GM08714 (cell line): ENCODE measurements at regions not wholly inside any gene's neighbourhood (a gene's known extent, or its start where the extent isn't known, plus 50 kb on each side); places are given as distances from the start of the nearest gene placed in this dataset.
A peak's percentile ranks its signal among the peaks of the same experiment; 100 is the strongest.

Experiments used
- H3K4me3 ChIP-seq: fragments of 200-500 bp; sonication (Bioruptor generic); 2 replicates; pipeline ENCODE4 v1.5.1; 2014; ENCODE audit warnings: mild to moderate bottlenecking, low read length, inconsistent platforms
- ZNF274 ChIP-seq: IDR thresholded peaks from 2 replicates; pipeline ENCODE4 v1.6.1; 2012; ENCODE audit warnings: mild to moderate bottlenecking, low read depth, low read length

DNA sequence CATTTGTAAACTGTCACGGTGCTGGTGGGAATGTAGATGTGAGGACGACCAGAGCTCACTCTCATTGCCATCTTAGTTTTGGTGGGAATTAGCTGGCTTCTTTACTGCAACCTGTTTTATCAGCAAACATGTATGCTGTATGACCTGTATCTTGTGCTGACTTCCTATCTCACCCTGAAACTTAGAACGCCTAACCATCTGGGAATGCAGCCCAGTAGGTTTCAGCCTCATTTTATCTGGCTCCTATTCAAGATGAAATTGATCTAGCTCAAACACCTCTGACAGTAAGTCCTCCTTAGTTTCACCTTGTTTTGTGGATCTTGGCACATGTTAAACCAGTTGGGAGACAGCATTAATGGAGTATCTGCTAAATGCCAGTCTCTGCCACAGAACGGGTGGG, 174.6 kb downstream of the HLX start:
- no peak for TF ChIP-seq ZNF274

DNA sequence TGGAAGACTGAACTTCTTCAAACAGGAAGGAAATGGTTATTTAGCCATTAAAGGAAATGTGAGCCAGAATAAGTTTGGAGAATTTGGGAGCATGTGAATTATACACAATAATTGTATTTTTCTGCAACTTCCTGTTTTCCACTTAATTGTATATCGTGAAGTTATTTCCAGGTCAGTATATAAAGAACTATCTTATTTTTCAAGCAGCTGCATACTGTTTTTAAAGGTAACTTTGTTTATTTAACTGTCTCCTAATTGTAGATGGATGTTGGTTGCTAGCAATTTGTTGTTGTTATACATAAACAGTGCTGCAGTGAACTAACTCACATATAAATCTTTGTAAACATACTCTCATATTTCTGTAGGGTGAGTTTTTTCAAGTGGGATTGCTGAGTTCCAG, 180.3 kb downstream of the HLX start:
- no peak for TF ChIP-seq ZNF274
- H3K4me3 ChIP-seq = no peak overlapping the region

More for the DNA sequence above, 174.6 kb downstream of the HLX start:
- H3K4me3 ChIP-seq = no peak overlapping the region

DNA sequence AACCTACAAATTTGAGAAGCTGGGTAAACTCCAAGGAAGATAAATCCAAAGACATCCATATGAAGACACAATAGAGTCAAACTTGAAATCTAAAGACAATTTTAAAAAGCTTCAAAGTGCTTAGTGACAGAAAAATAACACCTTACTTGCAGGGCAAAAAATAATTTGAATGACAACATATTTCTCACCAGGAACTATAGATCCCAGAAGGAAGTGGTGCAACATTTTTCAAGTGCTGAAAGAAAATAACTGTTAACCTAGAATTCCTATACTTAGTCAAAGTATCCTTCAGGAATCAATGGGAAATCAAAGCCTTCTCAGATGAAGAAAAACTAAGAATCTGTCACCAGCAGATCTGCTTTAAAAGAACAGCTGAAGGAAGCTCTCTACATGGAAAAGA, 184.4 kb downstream of the HLX start:
- no peak for TF ChIP-seq ZNF274
- no peak overlapping the region for H3K4me3 ChIP-seq

DNA sequence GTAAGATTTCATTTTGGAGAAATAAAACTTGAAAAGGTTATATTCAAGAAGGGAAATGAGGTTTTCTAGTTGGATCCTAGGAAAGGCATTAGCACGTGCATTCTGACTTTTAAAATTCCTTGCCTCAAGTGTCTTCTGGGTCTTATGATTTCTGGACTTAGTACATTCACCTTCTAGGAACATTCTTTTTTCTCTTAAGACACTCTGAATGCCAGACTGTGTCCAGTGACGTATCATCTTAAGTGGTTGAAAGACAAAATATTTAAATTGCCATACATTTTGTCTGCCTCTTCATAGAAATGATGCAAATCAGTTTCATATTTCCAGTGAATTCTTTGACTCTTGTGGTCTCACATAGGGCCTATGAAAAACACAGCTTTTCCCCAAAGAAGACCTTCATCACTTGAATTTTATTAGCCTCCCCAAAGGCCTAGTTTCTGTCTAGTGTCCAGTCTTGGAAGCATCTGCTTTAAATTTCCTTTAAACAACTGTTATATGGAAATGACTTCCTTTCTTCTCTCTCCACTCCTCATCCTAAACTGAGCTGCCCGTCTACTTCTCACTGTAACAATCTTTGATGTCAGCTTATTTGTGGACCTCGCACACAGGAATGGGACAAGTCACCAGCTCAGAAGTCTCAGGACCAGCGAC, 187.2 kb downstream of the HLX start:
- no peak for TF ChIP-seq ZNF274
- H3K4me3 ChIP-seq = no peak overlapping the region

DNA sequence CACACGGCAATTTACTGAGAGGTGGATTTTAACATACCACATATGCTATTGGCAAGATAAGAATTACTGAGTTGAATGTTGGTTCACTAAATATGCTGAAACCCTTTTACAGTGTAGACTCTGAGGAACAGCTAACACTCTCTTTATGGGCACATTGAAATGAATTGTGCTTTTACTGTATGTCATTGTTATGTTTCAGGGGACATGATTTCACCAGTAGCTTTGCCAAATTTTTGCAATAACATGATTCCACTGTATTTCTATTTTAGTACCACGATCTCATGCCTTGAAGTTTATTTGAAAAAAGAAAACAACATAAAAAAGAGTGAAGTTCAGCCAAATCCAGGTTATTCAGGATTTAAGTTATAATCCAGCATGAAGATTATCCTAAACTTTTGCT, 188.5 kb downstream of the HLX start:
- H3K4me3 ChIP-seq = no peak overlapping the region
- TF ChIP-seq ZNF274 = no peak

DNA sequence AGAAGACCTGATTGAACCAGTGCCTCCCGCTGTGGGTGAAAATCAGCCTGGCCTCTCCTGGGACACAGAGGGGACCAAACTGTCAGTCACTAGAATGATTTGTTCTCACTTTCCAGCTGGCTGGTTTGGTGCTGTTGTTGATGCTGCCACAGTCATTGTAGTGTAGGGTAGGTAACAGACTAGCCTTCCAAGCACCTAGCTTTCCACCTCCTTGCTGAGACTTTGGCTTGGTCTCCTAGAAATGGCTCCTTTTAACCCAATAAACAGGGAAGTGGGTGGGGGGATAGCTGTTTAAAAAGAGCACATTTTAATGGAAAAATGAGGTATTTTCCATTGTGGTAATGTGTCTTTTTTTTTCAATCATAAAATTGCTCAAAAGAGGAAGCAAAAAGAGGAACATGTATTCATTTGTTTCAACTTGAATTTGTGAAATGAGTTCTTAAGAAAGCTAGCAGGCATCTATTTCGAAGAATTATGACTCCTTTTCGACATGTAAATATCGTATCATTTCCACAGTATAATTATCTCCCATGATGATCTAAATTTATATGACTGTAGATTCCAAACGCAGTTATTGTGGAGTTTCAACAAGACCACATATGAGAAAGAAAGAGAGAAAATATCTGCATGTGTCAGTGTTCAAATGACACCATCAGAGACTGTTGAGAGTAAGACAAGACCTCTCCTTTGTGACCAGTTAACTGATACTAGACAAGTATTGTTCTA, 190.1 kb downstream of the HLX start:
- TF ChIP-seq ZNF274 = no peak

DNA sequence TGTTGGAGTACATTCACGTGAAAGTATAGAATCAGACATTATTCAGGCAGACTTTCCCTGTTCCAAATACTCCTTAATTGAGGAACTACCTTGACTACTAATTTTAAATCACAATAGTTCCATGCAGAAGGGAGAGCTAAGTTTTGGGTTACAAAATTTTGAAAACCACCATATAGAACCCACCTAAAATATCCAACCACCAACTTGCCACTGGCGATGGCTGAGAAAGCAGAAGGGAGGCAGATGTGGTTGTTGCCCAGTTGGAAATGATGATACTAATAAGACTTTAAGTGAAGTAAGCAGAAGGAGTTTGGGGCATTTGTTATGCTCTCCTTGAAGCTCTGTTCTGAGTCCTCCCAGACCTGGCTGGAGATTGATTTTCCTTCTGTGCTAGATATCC, 190.7 kb downstream of the HLX start:
- peak overlapping the region; percentile 8; the same call in 1 of the 2 replicates for H3K4me3 ChIP-seq
- no peak for TF ChIP-seq ZNF274

More for the DNA sequence above, 190.1 kb downstream of the HLX start:
- H3K4me3 ChIP-seq = 0 out of 2 replicates have a peak overlapping the region, but pooled peaks have one; percentile 2

DNA sequence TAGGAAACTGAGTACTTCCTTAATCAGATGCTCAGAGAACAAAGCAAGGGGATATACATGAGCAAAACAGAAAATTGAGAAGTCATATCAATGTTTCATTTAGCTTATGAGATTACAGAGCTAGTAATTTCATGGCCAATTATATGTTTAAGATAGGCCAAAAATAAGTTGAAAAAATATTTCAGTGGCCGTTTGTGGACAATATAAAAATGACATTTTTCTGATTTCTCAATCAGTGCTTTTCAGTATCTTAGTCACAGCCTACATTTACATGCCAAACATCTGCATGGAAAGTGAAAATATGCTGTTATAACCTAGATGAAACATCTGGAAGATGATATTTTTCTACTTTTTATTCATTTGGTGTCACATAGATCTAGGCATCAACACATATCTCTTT, 192.5 kb downstream of the HLX start:
- H3K4me3 ChIP-seq = no peak overlapping the region
- no peak for TF ChIP-seq ZNF274

DNA sequence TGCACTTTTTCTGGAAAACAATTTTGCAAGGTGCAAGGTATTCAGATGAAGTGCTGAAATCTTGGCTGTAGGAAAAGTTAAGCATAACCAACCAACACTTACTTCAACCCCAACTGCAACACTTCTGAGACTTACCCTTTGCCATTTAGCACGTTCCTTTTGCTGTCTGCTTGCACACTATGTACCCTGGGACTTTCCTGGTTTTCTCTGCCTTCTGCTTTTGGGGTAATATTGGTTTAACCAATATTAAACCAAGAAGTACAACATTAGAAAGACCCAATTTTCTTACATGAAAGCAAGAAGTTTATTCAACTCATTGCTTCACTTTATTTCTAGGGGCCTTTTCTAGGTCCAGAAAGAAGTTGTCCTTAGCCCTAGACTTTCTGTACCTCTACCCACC, 193.0 kb downstream of the HLX start:
- no peak overlapping the region for H3K4me3 ChIP-seq
- TF ChIP-seq ZNF274 = no peak

DNA sequence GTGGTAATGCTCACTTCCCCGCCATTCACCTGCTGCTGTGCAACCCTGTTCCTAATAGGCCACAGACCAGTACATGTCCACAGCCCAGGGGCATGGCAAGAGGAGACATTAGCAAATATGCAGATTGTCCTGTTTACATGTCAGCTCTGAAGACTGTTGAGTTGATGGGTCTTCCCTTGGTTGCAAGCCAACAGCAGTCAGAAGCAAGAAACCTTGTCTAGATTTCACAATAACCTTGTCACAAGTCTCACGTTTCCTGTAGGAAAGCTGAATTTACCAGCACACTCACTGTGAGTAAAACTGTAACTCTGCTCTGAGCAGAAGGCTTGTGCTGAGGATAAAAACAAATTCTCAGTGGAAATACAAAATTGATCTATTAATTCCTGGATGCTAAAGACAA, 195.1 kb downstream of the HLX start:
- H3K4me3 ChIP-seq = no peak overlapping the region
- TF ChIP-seq ZNF274 = no peak

DNA sequence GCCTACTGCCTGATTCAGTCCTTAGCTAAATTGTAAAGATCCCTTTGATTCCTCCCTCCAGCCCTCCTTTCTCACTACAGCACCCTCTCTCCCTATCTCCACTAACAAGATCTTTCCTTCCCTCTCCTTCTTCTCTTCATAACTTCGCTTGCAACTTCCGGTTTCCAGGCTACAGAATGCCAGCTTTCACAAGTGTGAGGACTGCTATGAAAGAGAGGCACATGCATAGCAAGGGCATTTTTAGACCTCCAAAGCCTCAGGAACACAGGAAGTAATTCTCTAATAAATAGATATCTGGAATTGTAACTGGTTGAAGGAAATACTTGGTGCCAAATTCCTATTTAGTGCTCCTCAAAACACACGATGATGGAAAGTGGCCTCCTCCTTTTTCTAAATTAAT, 196.7 kb downstream of the HLX start:
- H3K4me3 ChIP-seq = no peak overlapping the region
- TF ChIP-seq ZNF274 = no peak

DNA sequence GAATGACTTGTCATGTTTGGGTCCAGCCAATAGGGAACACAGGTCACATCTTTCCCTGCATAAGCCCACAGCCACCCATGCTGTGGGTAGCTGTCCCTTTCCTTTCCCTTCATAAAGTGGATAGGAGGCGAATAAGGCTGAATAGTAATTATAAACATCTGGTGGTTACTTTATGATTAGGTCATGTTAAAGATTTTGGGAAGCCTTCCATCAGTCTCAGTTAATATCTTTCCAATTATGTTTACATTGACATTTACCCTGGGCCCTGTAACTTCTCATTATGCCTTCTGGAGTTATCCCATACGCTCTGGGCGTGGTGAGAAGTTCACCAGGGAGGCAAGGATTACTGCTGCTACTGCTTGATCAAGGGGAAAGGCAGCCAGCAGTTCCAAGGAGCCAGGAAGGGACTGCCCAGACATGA, 197.2 kb downstream of the HLX start:
- TF ChIP-seq ZNF274 = no peak

DNA sequence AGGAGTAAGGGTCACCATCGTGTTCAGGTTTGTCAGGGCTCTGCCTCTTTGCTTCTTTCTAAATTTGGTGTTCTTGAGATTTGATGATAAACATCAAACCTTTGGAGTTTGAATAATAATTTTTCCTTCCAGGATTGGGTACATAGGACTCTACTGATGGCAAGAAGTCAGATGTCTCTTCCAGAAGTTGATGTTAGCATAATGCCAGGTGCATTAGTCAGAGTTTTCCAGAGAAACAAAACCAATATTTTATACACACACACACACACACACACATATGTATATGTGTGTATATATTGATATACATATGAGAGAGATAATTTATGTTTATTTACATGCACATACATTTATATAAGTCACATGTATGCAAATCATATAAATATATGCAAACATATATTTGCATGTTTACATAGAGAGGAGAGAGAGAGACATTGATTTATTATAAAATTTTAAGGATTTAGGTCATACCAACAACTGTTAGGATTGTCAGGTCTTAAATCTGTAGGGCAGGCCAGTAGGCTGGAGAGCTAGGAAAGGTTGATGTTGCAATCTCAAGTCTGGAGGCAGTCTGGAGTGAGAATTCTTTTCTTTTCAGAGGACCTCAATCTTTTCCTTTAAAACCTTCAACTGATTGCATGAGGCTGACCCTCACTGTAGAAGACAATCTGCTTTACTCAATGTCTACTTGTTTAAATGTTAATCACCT, 199.2 kb downstream of the HLX start:
- H3K4me3 ChIP-seq = no peak overlapping the region
- no peak for TF ChIP-seq ZNF274

More for the DNA sequence above, 197.2 kb downstream of the HLX start:
- H3K4me3 ChIP-seq = no peak overlapping the region

DNA sequence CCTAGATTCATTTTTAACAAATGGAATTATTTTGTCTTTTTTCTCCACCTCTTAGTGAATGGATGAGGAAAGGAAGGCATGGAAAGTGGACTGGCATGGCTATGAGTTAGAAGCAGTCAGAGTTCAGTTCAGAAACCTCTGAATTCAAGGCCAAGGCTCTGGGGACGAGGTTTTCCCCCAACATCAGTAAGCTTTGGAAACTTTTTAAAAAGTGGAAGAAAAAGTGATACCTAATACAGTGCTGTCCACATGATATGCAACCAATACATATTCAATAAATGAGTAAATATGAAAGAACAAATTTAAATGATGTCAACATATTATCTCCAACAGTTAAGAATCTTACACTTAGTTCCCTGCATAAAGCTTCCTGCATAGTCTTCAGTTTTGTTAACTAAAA, 204.7 kb downstream of the HLX start:
- no peak for TF ChIP-seq ZNF274
- H3K4me3 ChIP-seq = no peak overlapping the region

DNA sequence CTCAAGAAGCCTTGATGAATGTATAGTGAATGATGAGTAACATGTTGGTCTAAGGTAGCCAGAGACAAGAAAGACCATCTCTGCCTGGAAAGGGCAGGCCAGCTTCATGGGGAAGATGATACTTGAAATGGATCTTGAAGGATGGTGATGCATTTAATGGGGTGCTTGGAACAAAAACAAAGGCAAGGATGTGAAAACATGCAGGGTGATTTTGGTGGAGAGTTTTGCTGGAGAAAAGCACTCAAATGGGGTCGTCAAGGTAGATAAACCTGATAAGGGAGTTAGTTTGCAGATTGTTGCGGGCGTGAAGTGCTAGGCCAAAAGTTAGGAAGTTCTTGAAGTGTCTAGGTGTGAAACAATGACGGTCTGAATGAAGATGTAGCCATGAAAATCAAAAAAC, 205.4 kb downstream of the HLX start:
- TF ChIP-seq ZNF274 = no peak
- no peak overlapping the region for H3K4me3 ChIP-seq
